ENCODE measurements at regions not wholly inside any gene's neighbourhood (a gene's known extent, or its start where the extent isn't known, plus 50 kb on each side); places are given as distances from the start of the nearest gene placed in this dataset.

- TF ChIP-seq CHD7 (IDR thresholded peaks at IDR 0.05; ENCODE audit: insufficient replicate concordance, low read length) (no peak), RAD21 (IDR thresholded peaks at IDR 0.05 in 1 of 2, conservative IDR thresholded peaks at IDR 0.05 in 1 of 2; ENCODE audit: low read depth in 2 of 2, low read length in 2 of 2) (no peak), POU5F1 (IDR thresholded peaks at IDR 0.05; ENCODE audit: low read depth, low read length) (no peak), SIX5 (IDR thresholded peaks at IDR 0.05; ENCODE audit: low read depth, low read length) (no peak), PHF8 (conservative IDR thresholded peaks at IDR 0.05; ENCODE audit: low read depth, low read length) (no peak), TCF12 (IDR thresholded peaks at IDR 0.05; ENCODE audit: low read depth, low read length) (no peak)
These were observed 388.5 kb downstream of the ENC1 start (continued) for GRCh38 chr5:74252044-74252443.
